ENCODE measurements at regions not wholly inside any gene's neighbourhood (a gene's known extent, or its start where the extent isn't known, plus 50 kb on each side); places are given as distances from the start of the nearest gene placed in this dataset.

DNA sequence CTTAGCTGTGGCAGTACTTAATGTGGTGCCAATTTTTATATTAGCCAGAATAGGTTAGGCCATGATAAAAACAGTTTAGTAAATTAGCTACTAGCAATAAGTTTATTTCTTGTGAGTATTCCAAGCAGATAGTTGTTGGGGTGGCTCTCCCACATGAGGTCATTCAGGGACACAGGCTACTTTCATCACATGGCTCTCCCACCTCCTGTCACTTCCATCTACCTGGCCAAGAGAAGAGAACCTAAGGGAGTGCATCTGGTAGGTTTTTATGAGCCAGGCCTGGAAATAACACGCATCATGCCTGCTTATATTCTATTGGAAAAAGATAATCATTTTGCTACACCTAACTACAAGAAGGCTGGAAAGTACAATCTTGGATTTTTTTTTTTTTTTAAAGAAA lies 161.4 kb upstream of the CCNH start:
- TF ChIP-seq POLR2A (IDR thresholded peaks at IDR 0.05): no peak
- TF ChIP-seq, protein P1, sequence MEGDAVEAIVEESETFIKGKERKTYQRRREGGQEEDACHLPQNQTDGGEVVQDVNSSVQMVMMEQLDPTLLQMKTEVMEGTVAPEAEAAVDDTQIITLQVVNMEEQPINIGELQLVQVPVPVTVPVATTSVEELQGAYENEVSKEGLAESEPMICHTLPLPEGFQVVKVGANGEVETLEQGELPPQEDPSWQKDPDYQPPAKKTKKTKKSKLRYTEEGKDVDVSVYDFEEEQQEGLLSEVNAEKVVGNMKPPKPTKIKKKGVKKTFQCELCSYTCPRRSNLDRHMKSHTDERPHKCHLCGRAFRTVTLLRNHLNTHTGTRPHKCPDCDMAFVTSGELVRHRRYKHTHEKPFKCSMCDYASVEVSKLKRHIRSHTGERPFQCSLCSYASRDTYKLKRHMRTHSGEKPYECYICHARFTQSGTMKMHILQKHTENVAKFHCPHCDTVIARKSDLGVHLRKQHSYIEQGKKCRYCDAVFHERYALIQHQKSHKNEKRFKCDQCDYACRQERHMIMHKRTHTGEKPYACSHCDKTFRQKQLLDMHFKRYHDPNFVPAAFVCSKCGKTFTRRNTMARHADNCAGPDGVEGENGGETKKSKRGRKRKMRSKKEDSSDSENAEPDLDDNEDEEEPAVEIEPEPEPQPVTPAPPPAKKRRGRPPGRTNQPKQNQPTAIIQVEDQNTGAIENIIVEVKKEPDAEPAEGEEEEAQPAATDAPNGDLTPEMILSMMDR (IDR thresholded peaks at IDR 0.05): no peak

Data from body of pancreas (tissue), 4 donors.